GM18507 (cell line): ENCODE measurements at regions not wholly inside any gene's neighbourhood (a gene's known extent, or its start where the extent isn't known, plus 50 kb on each side); places are given as distances from the start of the nearest gene placed in this dataset.
"Not testable (repeated sequence)": the region's sequence is repeated elsewhere in the genome, so short reads cannot be mapped to it uniquely, and the experiment has no call there.

Experiments used
- DNase-seq: peaks from one replicate; pipeline ENCODE4 v3.0.0; 2011; ENCODE audit warnings: low read depth; ENCODE audit not compliant: insufficient read length; ENCODE audit errors: extremely low spot score
- FAIRE-seq: peaks from 2 replicates; lab custom pipeline; 2011; peaks lifted over from hg19 to GRCh38; lab: Jason Lieb, UNC

DNA sequence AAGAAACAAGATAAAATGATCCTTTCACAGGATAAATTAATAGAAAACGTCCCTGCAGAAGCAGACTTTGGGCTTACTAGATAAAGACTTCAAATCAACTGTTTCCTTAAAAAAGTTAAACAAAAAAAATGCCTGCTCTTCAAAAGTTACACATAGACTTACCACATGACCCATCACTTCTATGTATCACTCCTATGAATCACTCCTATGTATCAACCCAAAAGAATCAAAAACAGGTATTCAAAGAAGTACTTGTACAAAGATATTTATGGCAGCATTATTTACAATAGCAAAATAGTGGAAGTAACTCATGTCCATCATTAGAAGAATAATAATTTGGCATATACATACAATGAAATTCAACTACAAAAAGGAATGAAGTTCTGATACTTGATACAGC is 56.3 kb upstream of the PRDM9 start:
- DNase-seq (no peak), FAIRE-seq (no peak)

DNA sequence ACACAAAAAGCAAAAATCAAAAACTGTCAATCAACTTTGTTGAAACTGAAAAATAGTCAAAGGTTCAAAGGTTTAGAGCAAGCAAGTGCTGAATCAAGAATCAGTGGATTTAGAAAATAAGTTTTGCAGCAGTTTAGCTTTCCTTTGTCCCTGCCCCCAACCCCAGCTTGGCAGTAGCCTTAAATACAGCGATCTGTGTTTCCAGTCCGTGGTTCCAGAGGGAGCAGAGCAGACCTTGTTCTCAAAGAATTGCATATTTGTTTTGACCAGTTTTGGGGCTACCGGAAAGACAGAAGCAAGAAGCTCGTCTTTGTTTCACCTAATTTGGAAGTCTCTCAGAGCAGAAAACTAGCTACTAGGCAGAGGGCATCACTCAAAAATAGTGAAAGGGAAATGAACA is 57.2 kb upstream of the PRDM9 start:
- no peak for FAIRE-seq
- DNase-seq, result no peak

DNA sequence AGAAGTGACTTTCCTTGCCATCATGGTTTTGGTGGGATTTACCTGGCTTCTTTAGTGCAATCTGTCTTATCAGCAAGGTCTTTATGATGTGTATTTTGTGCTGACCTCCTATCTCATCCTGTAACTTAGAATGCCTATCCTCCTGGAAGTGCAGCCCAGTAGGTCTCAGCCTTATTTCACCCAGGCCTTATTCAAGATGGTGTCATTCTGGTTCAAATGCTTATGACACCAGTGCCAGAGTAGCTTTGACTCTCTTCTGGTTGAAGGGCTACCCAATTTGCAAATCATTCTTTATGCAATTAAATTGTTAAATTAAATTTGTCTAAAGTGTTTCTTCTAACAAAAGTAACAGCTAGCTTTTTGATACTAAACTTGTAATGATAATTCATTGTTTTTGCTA is 58.8 kb upstream of the PRDM9 start:
- FAIRE-seq, result no peak
- no peak for DNase-seq

DNA sequence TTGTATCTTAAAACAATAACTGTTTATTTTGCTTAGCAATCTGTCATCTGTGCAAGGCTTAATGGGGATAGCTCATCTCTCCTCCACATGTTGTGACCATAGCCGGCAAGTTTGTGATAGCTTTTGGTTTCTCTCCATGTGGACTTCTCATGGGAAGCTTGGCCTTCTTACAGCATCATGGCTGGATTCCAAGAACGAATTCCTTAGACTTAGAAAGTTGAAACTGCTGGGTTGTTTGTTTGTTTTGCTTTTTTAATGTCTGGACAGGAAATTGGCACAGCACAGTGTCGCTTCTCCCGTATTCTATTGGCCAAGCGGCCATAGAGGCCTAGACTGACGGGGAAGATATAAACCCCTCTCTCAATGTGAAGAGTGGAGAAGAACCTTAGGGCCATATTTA is 61.0 kb upstream of the PRDM9 start:
- no peak for FAIRE-seq
- DNase-seq, result no peak

DNA sequence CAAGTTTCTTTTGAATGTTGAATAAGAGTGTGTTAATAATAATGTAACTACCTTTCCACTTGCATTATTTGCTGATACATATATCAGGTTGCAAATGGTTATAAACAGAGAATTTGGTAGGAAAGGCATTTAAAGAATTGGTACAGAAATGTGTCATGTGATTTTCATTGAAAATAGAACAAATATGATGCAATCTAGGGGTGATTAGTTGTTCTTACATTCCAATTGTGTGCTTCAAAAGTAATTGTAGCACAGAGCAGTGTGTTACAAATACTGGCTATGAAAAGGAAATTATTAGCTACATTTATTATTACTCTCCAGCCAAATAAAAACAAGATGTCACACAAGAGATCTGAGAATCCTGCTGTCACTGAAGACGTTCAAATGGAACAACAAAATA is 61.8 kb upstream of the PRDM9 start:
- FAIRE-seq (no peak), DNase-seq (no peak)

DNA sequence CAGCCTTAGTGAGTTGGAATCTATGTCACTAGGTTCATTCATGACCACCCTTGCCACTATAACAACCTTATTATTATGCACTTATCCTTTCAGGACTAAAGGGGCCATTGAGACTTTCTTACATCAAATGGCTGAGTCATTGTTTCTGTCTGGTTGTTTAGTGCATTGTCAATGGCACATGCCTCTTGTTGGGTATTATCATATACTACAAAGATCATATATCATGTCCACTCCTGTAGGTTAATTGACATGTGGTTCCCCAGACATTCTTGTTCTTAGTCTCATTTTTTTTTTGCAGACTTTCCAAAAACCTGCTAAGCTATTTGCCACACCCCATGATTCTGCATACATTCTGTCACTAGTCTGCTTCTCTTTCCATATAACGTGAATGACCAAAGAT is 66.7 kb upstream of the PRDM9 start:
- no peak for DNase-seq
- no peak for FAIRE-seq

DNA sequence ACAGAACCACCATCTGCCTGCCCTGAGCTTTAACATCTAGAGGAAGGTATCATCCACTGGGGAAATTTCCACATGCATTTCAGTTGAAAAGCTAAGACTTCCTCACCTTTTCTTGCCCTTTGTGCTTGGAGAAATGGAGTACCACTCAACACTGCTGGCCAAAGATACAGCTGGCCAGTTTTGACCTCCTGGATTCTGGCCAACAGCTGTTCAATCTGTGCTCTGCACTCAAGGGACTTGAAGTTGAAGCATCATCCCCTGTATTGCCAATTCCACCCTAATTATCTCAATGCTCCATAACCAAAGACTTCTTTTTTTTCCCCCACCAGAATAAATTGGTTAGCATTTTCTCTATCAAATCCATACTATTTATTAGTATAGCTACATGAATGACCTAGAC is 70.4 kb upstream of the PRDM9 start:
- no peak for DNase-seq
- no peak for FAIRE-seq

DNA sequence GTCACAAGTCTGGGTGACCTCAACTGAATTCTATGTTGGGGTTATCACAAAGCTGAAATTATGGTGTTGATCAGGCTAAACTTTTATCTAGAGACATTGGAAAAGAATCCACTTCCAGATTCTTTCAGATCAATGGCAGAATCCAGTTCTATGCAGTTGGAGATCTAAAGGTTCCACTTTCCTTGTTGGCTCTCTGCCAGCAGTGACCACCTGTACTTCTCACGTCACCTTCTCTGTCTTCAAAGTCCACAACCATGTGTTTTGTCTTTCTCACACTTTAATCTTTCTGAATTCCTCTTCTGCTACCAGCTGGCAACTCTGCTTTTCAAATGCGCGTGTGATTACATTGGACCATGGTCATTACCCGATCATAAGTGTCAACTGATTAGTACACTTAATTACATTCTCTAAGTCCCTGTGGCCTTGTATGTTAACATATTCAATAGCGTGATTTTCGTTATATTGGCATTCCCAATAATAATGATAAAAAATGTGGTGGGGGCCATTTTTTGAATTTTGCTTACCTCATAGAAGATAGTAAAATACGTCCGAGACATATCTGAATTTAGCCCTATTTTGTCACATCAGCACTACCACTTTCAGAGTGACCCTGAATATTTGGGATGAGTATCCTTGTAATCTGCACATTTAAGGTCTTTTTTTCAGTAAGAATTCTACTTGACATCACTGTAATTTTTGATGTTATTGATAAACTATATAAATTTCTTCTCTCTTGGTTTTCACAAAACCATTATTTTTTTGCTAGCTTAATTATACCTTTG is 73.7 kb upstream of the PRDM9 start:
- no peak for DNase-seq
- no peak for FAIRE-seq

DNA sequence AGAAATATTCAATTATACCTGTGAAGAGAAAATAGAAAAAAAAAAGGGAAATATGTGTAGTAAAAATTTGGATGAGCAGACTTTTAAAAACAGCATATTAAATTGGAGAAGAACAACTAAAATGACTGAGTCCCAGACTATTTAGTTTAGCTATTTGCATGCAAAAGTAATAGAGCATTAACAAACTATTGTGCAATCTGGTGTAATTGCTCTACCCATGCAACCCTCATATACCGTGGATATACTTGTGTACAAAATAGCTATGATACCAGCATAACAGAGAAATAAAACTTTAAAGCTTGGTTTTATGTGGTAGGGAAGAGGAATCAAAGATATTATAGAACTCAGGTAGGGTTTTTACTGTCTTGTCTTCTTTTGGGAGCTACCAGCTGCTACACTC is 78.7 kb upstream of the PRDM9 start:
- FAIRE-seq, result no peak
- no peak for DNase-seq

DNA sequence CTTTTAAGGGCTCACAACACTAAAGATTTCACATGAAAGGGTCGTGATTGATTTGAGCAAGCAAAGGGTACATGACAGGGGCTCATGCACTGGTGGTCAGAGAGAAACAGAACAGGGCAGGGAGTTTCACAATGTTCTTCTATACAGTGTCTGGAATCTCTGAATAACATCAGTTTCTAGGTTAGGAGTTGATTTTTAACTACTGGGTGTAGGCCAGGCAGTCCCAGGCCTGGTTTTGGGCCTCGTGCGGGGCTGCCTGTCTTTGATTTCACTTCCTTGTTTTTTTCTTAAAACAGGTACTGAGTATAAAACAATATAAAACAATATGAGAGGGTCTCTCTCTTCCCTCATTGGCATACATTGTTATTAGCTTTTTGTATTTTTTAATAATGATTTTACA is 87.2 kb upstream of the PRDM9 start:
- FAIRE-seq, DNase-seq: not testable (repeated sequence)

DNA sequence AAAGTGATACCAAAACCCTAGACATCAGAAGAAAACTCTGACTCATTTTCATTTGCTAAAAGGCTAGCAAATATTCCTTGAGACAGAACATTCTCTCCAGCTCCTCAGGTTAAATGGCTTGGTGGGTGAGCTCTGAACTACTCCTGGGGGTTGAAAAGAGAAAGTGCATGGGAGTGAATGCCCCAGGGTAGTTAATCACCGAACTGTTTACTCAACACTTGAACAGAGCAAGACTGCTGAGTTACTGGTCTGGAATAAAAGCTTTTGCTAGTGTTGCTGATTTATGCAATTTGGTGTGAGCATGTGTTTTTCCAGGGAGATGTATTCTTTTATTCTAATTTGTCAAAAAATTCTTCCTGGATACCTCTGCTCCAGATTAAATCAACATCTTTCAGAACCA is 88.3 kb upstream of the PRDM9 start:
- FAIRE-seq (no peak), DNase-seq (no peak)

DNA sequence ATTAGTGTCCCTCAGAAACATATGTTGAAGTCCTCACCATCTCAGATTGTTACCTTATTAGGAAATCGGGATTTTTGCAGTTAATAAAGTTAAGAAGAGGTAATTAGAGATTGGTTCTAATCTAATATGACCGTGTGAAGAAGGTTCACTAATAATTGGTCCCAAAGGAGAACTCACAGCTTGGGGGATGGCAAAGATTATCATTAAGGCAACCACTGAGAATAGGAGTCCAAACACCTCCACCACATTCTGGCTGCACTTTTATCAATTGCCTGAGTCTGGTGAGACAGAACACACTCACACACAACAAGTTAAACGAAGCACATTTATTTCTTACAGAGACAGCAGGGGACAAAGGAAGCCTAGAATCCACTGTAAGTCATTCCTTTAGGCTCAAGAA is 94.9 kb upstream of the PRDM9 start:
- no peak for FAIRE-seq
- no peak for DNase-seq

DNA sequence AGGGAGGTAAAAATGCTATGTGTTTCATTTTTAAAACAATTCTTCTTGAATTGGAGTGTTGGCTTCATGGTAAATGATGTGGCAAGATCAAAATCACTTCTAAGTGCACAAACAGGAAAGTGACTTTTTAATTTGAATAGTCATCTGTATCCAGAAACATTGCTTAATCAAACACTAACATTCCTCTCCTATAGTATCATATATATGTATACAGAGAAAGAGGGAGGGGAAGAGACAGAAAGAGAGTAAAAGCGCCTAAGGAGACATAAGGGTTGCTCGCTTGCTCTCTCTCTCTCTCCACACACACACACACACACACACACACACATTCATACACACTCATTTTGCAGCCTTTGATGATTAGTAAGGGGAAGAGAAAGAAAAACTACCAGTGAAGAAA is 95.4 kb upstream of the PRDM9 start:
- DNase-seq, result no peak
- no peak for FAIRE-seq

DNA sequence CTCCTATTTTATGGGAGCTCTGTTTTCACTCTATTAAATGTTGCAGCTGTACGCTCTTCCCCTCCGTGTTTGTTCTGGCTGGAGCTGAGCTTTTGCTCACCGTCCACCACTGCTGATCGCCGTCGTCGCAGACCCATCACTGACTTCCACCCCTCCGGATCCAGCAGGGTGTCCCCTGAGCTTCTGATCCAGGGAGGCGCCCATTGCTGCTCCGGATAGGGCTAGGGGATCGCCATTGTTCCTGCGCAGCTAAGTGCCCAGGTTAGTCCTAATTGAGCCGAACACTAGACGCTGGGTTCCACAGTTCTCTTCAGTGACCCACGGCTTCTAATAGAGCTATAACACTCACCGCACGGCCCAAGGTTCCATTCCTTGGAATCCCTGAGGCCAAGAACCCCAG is 96.2 kb upstream of the PRDM9 start:
- no peak for FAIRE-seq
- DNase-seq, result no peak

DNA sequence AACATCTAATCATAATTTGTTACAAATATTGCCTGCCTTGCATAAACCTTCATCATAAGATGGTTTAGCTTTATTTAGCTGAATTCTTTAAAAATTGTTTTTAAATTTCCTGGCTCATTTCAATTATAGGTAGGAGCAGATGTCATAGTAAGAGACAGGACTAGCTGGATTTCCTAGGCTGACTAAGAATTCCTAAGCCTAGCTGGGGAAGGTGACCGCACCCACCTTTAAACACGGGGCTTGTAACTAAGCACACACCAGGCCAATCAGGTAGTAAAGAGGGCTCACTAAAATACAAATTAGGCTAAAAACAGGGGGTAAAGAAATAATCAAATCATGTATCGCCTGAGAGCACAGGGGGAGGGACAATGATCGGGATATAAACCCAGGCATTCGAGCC is 96.6 kb upstream of the PRDM9 start:
- not testable (repeated sequence) for FAIRE-seq, DNase-seq

DNA sequence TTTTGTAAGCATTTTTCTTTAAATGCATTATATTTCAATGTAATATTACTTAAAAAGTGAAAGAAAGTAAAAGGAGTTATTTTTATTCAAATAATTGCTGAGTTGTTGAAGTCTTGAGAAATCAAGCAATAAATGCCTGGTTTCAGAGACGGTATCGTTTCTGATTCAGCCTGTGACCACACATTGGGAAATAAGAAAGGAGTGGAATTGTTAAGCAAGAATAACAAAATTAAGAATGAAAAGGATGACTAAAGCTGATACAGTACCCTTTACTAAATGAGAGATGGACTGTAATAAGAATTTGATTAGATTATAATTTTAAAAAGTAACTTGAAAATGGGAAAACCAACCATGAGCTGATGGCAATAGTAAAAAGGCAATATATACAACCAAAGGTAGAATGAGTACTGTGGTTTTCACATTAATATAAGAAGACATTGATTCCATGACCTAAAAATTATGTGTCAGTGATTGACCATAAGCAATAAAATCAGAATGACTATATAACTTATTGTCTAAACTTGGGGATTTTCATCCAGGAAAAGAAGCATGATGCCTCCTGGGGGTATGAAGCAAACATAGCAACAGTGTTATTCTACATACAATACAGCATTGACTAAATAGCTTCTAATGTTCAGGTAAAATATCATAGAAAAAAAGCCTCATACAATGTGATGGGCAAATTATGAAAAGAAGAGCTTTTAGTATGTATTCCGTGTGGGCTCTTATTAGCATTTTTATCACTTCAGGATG is 101.9 kb upstream of the PRDM9 start:
- FAIRE-seq (no peak), DNase-seq (no peak)

DNA sequence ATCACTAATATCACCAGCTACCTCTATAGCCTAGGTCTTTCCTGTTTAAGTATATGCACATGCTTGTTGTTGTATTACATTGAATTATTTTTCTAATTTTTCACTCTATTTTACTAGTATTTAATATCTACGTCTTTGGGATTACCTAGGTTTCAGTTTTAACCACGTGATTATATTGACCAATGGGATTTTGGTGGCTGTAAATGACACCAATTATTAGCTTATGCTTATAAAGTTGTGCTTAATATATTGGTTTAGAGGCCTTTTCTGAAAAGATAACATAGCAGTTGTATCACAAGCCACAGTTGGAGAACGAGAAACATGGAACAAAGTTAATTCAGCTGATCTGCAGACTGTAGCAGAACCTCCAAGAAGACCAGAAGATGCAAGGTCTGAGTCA is 104.8 kb upstream of the PRDM9 start:
- no peak for DNase-seq
- no peak for FAIRE-seq

DNA sequence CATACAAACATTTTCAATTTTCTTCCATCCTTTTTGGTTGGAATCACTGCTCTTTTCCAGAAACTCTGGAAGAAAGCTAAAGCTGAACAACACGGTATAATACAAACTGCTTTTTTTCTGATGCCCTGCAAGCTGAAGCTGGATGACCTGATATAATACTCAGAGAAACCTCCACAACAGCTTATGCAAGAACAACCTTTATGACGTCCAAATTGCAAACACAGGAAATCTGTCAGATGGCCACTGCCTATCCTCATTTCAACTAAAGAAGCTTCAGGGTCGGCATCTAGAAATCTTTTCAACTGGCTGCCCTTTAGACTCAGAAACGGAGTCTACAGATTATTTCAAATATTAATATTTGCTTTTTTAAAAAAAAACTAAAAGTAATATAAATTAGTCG is 106.5 kb upstream of the PRDM9 start:
- FAIRE-seq (no peak), DNase-seq (no peak)

DNA sequence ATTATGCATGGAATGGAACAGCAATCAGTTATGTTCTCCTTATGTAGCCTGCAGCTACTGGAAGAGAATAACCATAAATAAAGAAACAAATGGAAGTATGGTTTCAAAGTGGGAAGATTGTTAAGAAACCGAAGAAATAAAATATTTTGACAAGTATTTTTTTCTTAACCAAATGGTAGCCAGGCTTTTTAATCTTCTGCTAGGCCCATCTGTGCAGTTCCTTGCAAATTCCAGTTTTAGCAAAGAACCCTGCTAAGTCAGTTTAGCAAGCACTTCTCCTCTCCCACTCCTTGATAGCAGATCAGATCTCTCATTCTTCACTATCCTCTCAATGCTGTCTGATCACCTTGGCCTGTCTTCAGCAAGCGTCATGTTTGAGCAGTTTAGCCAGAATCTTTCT is 111.1 kb upstream of the PRDM9 start:
- FAIRE-seq (no peak), DNase-seq (no peak)

DNA sequence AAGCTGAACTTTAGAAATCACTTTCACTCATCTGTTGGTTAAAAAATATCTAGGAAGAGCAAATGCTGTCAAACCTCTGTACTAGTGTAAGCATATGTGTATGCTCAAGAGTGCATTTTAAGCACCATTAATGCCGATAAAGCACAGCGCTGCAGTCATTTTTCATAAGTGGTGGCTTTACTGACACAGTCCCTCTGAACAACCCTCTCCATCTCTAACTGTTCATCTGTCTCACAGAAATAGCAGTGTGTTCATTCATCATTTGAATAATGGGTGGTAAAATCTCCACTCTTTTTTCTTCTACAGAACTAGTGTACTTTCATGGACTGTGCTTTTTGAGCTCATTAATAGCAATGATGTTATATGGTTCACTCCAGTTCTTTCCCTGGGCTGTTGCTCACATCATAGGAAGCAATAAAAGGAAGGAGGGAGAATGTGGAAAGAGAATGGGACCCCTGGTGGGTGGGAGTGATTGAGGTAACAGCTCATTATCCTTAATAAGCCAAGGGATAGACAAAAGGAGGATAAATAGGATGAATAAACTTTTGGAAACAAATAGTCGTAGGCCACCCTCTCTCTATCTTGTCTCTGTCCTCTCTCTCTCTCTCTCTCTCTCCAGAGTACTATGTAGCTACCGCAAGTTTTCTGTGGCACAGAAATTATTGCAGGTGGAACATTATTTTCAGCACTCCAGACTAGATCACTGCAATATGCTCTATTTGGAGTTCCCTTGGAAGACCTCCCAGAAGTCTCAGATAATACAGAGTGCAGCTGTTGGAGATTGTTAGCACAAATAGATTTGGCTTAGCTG is 117.9 kb upstream of the PRDM9 start:
- FAIRE-seq (no peak), DNase-seq (no peak)
